Mucosa of stomach (tissue), 1 donor: ENCODE measurements at regions not wholly inside any gene's neighbourhood (a gene's known extent, or its start where the extent isn't known, plus 50 kb on each side); places are given as distances from the start of the nearest gene placed in this dataset.

Experiments used
- H3K27me3 ChIP-seq: one replicate; pipeline ENCODE4 v1.7.0; 2013; ENCODE audit warnings: mild to moderate bottlenecking, low read length; ENCODE audit not compliant: control insufficient read depth, insufficient read depth
- H3K36me3 ChIP-seq: one replicate; pipeline ENCODE4 v1.7.0; 2013; ENCODE audit warnings: low read length; ENCODE audit not compliant: control insufficient read depth, insufficient read depth
- H3K4me1 ChIP-seq: one replicate; pipeline ENCODE4 v1.7.0; 2013; ENCODE audit warnings: mild to moderate bottlenecking, low read length; ENCODE audit not compliant: control insufficient read depth, insufficient read depth
- H3K4me3 ChIP-seq: one replicate; pipeline ENCODE4 v1.7.0; 2013; ENCODE audit warnings: low read length
- H3K9ac ChIP-seq: one replicate; pipeline ENCODE4 v1.7.0; 2013; ENCODE audit warnings: mild to moderate bottlenecking, low read length, moderate library complexity
- H3K9me3 ChIP-seq: one replicate; pipeline ENCODE4 v1.7.0; 2013; ENCODE audit warnings: mild to moderate bottlenecking, low read length, moderate library complexity; ENCODE audit not compliant: control insufficient read depth
- donor health status: Pancreatic carcinoma.

GRCh38 chr5:160931283-160931682 is 79.3 kb upstream of the ATP10B start:
- Histone ChIP-seq H3K27me3 (no peaks in the 10 kb centered on the region), H3K4me3 (no peak overlapping the region), H3K9ac (no peak overlapping the region), H3K9me3 (no peaks in the 10 kb centered on the region), H3K4me1 (peaks cover 37% of the 10 kb centered on the region), H3K36me3 (no peaks in the 10 kb centered on the region)

- Histone ChIP-seq H3K27me3 (no peaks in the 10 kb centered on the region), H3K9me3 (no peaks in the 10 kb centered on the region), H3K4me1 (peaks cover 46% of the 10 kb centered on the region), H3K9ac (no peak overlapping the region), H3K36me3 (no peaks in the 10 kb centered on the region), H3K4me3 (no peak overlapping the region)
Observed at GRCh38 chr5:160930406-160930805, 78.4 kb upstream of the ATP10B start.

- Histone ChIP-seq H3K9me3 (no peaks in the 10 kb centered on the region), H3K4me3 (no peak overlapping the region), H3K36me3 (no peaks in the 10 kb centered on the region), H3K9ac (no peak overlapping the region), H3K4me1 (peaks cover 51% of the 10 kb centered on the region), H3K27me3 (no peaks in the 10 kb centered on the region)
Observed at GRCh38 chr5:160929906-160930305, 77.9 kb upstream of the ATP10B start.

- Histone ChIP-seq H3K4me3 (no peak overlapping the region), H3K9ac (peak overlapping the region; percentile 53), H3K9me3 (no peaks in the 10 kb centered on the region), H3K36me3 (no peaks in the 10 kb centered on the region), H3K27me3 (no peaks in the 10 kb centered on the region), H3K4me1 (peaks cover 56% of the 10 kb centered on the region)
Observed at GRCh38 chr5:160929360-160929759, 77.3 kb upstream of the ATP10B start.

GRCh38 chr5:160926428-160926827 is 74.4 kb upstream of the ATP10B start:
- H3K4me3 ChIP-seq = no peak overlapping the region
- H3K9ac ChIP-seq = no peak overlapping the region
- no peaks in the 10 kb centered on the region for H3K27me3 ChIP-seq
- H3K9me3 ChIP-seq = no peaks in the 10 kb centered on the region
- H3K36me3 ChIP-seq = no peaks in the 10 kb centered on the region
- H3K4me1 ChIP-seq = peaks cover 76% of the 10 kb centered on the region

- Histone ChIP-seq H3K4me1 (peaks cover 76% of the 10 kb centered on the region), H3K9ac (no peak overlapping the region), H3K36me3 (no peaks in the 10 kb centered on the region), H3K4me3 (no peak overlapping the region), H3K9me3 (no peaks in the 10 kb centered on the region), H3K27me3 (no peaks in the 10 kb centered on the region)
Observed at GRCh38 chr5:160925281-160925680, 73.3 kb upstream of the ATP10B start.

- peak overlapping the region; percentile 52 for H3K9ac ChIP-seq
- H3K4me3 ChIP-seq = no peak overlapping the region
- H3K27me3 ChIP-seq = no peaks in the 10 kb centered on the region
- H3K9me3 ChIP-seq = no peaks in the 10 kb centered on the region
- peaks cover 67% of the 10 kb centered on the region for H3K4me1 ChIP-seq
- no peaks in the 10 kb centered on the region for H3K36me3 ChIP-seq
Observed at GRCh38 chr5:160923936-160924710, 72.1 kb upstream of the ATP10B start.

- Histone ChIP-seq H3K9ac (no peak overlapping the region), H3K4me1 (peaks cover 60% of the 10 kb centered on the region), H3K9me3 (no peaks in the 10 kb centered on the region), H3K4me3 (no peak overlapping the region), H3K36me3 (no peaks in the 10 kb centered on the region), H3K27me3 (no peaks in the 10 kb centered on the region)
Observed at GRCh38 chr5:160923411-160923810, 71.4 kb upstream of the ATP10B start.

GRCh38 chr5:160922311-160922710 is 70.3 kb upstream of the ATP10B start:
- no peak overlapping the region for H3K9ac ChIP-seq
- no peak overlapping the region for H3K4me3 ChIP-seq
- H3K4me1 ChIP-seq = peaks cover 49% of the 10 kb centered on the region

GRCh38 chr5:160921423-160922285 is 69.6 kb upstream of the ATP10B start:
- H3K4me3 ChIP-seq = no peak overlapping the region
- H3K4me1 ChIP-seq = peaks cover 43% of the 10 kb centered on the region
- no peak overlapping the region for H3K9ac ChIP-seq
- H3K9me3 ChIP-seq = no peaks in the 10 kb centered on the region
- no peaks in the 10 kb centered on the region for H3K27me3 ChIP-seq
- H3K36me3 ChIP-seq = no peaks in the 10 kb centered on the region

More at GRCh38 chr5:160922311-160922710, 70.3 kb upstream of the ATP10B start:
- H3K36me3 ChIP-seq = no peaks in the 10 kb centered on the region
- H3K27me3 ChIP-seq = no peaks in the 10 kb centered on the region
- no peaks in the 10 kb centered on the region for H3K9me3 ChIP-seq

- no peak overlapping the region for H3K4me3 ChIP-seq
- no peaks in the 10 kb centered on the region for H3K9me3 ChIP-seq
- no peak overlapping the region for H3K9ac ChIP-seq
- no peaks in the 10 kb centered on the region for H3K27me3 ChIP-seq
- no peaks in the 10 kb centered on the region for H3K36me3 ChIP-seq
- peaks cover 22% of the 10 kb centered on the region for H3K4me1 ChIP-seq
Observed at GRCh38 chr5:160919626-160920025, 67.6 kb upstream of the ATP10B start.

- H3K9ac ChIP-seq = no peak overlapping the region
- no peaks in the 10 kb centered on the region for H3K36me3 ChIP-seq
- H3K9me3 ChIP-seq = no peaks in the 10 kb centered on the region
- H3K4me3 ChIP-seq = no peak overlapping the region
- H3K27me3 ChIP-seq = no peaks in the 10 kb centered on the region
- peaks cover 16% of the 10 kb centered on the region for H3K4me1 ChIP-seq
Observed at GRCh38 chr5:160918386-160918785, 66.4 kb upstream of the ATP10B start.
